Right atrium auricular region (tissue), 2 donors: ENCODE measurements at regions not wholly inside any gene's neighbourhood (a gene's known extent, or its start where the extent isn't known, plus 50 kb on each side); places are given as distances from the start of the nearest gene placed in this dataset.

Source experiments
- DNase-seq: peaks from one replicate; pipeline ENCODE4 v3.0.0-alpha.2; 2019; ENCODE audit warnings: low spot score
- H3K27ac ChIP-seq, 2 donors: fragments of 200-600 bp; sonication (generic); 1 replicate in 1 of 2; 2 replicates in 1 of 2; pipeline ENCODE4 v1.5.1; 2016 to 2019
- H3K27me3 ChIP-seq, 2 donors: fragments of 200-600 bp; sonication (generic); one replicate each; pipeline versions ENCODE4 v1.5.1 to v1.6.0; 2017 to 2019
- H3K36me3 ChIP-seq: fragments of 200-600 bp; sonication (generic); one replicate; pipeline ENCODE4 v1.5.1; 2016
- H3K4me1 ChIP-seq, 2 donors: fragments of 200-600 bp; sonication (generic); one replicate each; pipeline versions ENCODE4 v1.5.1 to v1.6.0; 2017 to 2019
- H3K4me3 ChIP-seq, 2 donors: fragments of 200-600 bp; sonication (generic); 1 replicate in 1 of 2; 2 replicates in 1 of 2; pipeline ENCODE4 v1.5.1; 2017 to 2019; ENCODE audit warnings: mild to moderate bottlenecking in 1 of 2, moderate library complexity in 1 of 2
- H3K9me3 ChIP-seq, 2 donors: fragments of 200-600 bp; sonication (generic); one replicate each; pipeline ENCODE4 v1.5.1; 2019
- TF ChIP-seq, protein P1 (sequence below), 2 donors: fragments of 200-600 bp; sonication (generic); IDR thresholded peaks; one replicate each; pipeline ENCODE4 v1.5.1; 2019; ENCODE audit warnings: antibody characterized with exemption in 2 of 2

DNA sequence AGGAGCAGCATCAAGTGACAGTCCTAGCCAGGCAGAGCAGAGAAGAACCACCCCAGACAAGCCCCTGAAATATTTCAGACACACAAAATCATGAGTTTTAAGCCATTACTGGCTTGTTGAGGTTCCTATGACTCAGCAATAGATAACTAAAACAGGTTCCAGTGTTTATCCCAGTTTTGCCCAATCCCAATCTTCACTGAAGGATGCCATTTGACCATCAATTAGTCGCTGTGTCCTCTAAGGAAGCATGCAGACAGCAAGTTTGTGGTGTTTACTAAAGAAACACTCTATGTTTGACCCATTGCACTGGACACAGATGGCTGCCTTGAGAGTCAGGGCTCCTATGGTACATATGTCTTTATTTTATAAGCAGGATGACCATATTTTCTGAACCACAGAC, 186.7 kb downstream of the SYK start:
- TF ChIP-seq, protein P1, sequence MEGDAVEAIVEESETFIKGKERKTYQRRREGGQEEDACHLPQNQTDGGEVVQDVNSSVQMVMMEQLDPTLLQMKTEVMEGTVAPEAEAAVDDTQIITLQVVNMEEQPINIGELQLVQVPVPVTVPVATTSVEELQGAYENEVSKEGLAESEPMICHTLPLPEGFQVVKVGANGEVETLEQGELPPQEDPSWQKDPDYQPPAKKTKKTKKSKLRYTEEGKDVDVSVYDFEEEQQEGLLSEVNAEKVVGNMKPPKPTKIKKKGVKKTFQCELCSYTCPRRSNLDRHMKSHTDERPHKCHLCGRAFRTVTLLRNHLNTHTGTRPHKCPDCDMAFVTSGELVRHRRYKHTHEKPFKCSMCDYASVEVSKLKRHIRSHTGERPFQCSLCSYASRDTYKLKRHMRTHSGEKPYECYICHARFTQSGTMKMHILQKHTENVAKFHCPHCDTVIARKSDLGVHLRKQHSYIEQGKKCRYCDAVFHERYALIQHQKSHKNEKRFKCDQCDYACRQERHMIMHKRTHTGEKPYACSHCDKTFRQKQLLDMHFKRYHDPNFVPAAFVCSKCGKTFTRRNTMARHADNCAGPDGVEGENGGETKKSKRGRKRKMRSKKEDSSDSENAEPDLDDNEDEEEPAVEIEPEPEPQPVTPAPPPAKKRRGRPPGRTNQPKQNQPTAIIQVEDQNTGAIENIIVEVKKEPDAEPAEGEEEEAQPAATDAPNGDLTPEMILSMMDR (IDR thresholded peaks at IDR 0.05) = no peak
- Histone ChIP-seq H3K9me3 (peaks cover 0 to 6% of the 10 kb centered on the region in 2 donors), H3K27ac (no peak overlapping the region), H3K4me3 (no peak overlapping the region), H3K27me3 (no peaks in the 10 kb centered on the region), H3K4me1 (no peaks in the 10 kb centered on the region), H3K36me3 (no peaks in the 10 kb centered on the region)
- DNase-seq = no peak

DNA sequence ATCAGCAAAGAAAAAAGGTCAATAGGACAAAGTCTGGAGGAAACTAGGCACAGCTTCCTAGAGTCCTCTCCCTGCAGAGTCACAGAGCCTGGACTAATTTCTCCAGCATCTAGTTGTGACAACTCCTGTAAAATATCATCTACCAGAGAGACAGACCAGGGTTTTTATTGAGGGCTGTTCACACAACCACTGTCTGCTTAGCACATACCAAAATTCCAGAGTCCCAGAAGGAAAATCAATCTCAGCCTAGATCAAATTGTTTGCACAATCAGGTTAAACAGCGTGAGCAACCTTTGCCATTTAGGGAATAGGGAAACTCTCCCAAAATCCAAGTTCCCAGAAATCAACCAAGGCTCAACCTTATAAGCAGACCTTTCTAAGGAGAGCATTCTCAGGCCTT, 190.3 kb downstream of the SYK start:
- no peak overlapping the region for H3K27ac ChIP-seq
- no peak overlapping the region for H3K4me3 ChIP-seq
- peaks cover 0 to 6% of the 10 kb centered on the region in 2 donors for H3K9me3 ChIP-seq
- DNase-seq = no peak
- TF ChIP-seq, protein P1 (IDR thresholded peaks at IDR 0.05) = no peak
- no peaks in the 10 kb centered on the region for H3K4me1 ChIP-seq
- no peaks in the 10 kb centered on the region for H3K27me3 ChIP-seq
- H3K36me3 ChIP-seq = no peaks in the 10 kb centered on the region

DNA sequence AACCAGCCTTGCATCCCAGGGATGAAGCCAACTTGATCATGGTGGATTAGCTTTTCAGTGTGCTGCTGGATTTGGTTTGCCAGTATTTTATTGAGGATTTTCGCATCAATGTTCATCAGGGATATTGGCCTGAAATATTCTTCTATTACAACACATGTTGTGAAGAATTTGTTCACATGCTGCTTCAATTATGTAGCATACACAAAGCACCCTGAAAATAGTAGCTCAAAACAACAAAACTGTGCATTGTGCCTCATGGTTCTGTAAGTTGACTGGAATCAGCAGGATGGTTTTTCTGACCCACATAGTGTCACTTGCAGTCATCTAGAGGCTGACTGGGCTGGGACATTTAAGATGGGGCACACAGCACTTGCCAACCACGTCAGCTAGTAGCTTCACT, 193.9 kb downstream of the SYK start:
- DNase-seq = no peak
- no peaks in the 10 kb centered on the region for H3K27me3 ChIP-seq
- H3K36me3 ChIP-seq = no peaks in the 10 kb centered on the region
- no peak overlapping the region for H3K27ac ChIP-seq
- no peak overlapping the region for H3K4me3 ChIP-seq
- TF ChIP-seq, protein P1 (IDR thresholded peaks at IDR 0.05) = no peak
- no peaks in the 10 kb centered on the region for H3K9me3 ChIP-seq
- H3K4me1 ChIP-seq = no peaks in the 10 kb centered on the region

DNA sequence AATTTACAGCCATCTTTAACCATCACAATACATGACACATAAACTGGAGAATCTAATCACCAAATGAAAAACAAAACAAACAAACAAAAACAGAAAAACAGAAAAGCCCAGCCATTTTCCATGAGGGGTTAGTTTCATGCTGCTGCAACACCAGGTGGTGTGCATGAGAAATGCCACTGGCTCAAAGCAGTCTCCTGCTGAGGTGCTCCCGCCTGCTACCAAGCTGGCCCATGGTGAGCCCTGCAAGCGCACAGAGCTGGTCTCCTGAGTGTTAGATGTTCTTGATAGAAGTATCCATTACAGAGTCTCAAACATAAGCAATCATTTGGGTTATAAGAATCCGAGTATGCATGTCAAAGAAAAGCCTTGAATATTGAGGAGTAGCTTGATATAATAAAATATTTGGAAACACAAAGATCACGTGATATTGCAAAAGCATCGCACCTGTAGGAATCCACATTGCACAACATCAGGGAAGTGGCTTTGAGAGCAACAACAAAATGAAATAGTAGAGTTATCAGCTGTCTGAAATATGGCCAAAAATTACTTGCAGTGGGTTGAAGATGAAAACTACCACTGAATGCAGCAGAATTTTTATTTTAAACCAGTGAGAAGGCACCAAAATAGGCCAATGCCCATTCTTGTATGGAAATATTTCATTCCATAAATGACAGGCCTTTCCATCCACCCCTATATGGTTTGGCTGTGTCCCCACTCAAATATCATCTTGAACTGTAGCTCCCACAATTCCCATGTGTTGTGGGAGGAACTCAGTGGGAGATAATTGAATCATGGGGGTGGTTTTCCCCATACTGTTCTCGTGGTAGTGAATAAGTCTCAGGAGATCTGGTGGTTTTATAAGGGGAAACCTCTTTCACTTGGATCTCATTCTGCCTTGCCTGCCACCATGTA, 194.8 kb downstream of the SYK start:
- no peak for DNase-seq
- TF ChIP-seq, protein P1 (IDR thresholded peaks at IDR 0.05) = no peak
- no peaks in the 10 kb centered on the region for H3K4me1 ChIP-seq

DNA sequence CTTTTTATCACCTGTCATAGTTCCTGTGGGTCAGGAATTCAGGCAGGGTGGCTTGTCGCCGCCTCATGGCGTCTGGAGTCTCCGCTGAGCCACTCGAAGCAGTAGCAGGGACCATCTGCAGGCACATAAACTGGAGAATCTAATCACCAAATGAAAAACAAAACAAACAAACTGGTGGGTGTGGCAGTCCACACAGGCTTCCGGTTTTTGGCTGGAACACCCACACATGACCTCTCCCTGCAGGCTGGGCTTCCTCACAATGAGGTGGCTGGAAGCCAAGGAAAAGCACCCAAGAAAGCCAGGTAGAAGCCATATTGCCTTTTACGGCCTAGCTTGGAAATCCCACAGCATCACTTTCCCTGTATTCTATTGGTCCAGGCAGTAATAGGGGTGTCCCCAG, 197.0 kb downstream of the SYK start:
- Histone ChIP-seq H3K4me1 (no peaks in the 10 kb centered on the region), H3K27me3 (no peaks in the 10 kb centered on the region), H3K9me3 (no peaks in the 10 kb centered on the region), H3K4me3 (no peak overlapping the region), H3K27ac (no peak overlapping the region), H3K36me3 (no peaks in the 10 kb centered on the region)
- no peak for DNase-seq
- TF ChIP-seq, protein P1 (IDR thresholded peaks at IDR 0.05) = no peak

More for the DNA sequence above, 194.8 kb downstream of the SYK start:
- Histone ChIP-seq H3K27ac (no peak overlapping the region), H3K27me3 (no peaks in the 10 kb centered on the region), H3K4me3 (no peak overlapping the region), H3K36me3 (no peaks in the 10 kb centered on the region), H3K9me3 (no peaks in the 10 kb centered on the region)
